ENCODE measurements at regions not wholly inside any gene's neighbourhood (a gene's known extent, or its start where the extent isn't known, plus 50 kb on each side); places are given as distances from the start of the nearest gene placed in this dataset.
"Not testable (repeated sequence)": the region's sequence is repeated elsewhere in the genome, so short reads cannot be mapped to it uniquely, and the experiment has no call there.

- TSS peak; percentile 77 for BruUV-seq (replicated peaks)
- intact Hi-C loops (cut with micrococcal nuclease; ENCODE audit: unreplicated experiment); H3K36me3 ChIP-seq (ENCODE audit: control insufficient read depth, insufficient read depth, low read length); POLR2A ChIA-PET; in situ Hi-C loops (cut with HindIII; ENCODE audit: low pct_unique_long_range_greater_than_20kb, low sequenced_read_pairs); H3K27me3 ChIP-seq (ENCODE audit: control insufficient read depth, insufficient read depth, low read length); H3K9me3 ChIP-seq (ENCODE audit: control insufficient read depth, insufficient read depth, low read depth, low read length); H3K4me1 ChIP-seq (ENCODE audit: control insufficient read depth, insufficient read depth, low read length): not testable (repeated sequence)
- ATAC-seq (peak; percentile 99), DNase-seq (ENCODE audit: low read depth, low spot score) (peak; percentile 81)
- Histone ChIP-seq H3K4me3 (ENCODE audit: low read depth in 2 of 2, low read length in 2 of 2) (peak overlapping the region; percentile 65 to 69), H3K27ac (ENCODE audit: low read length) (peak overlapping the region; percentile 51; the same call in 1 of the 2 replicates)
- CTCF ChIA-PET = interaction anchor here (0.6 kb wide), 1 partner anchor 121 kb away, joined by 4 read pairs; no protein-coding TSS in a partner anchor
- peak; percentile 41; the same call in 1 of the 2 replicates for TF ChIP-seq TCF7L2 (IDR thresholded peaks at IDR 0.05; ENCODE audit: low read depth, low read length)
- peak; percentile 31; the same call in 1 of the 2 replicates for TF ChIP-seq SIN3A (IDR thresholded peaks at IDR 0.05; ENCODE audit: borderline replicate concordance, insufficient read depth, low read depth, low read length)
Observed at GRCh38 chr7:65080799-65081668, 74.5 kb upstream of the ERV3-1 start.

GRCh38 chr7:65074959-65075358 is 68.5 kb upstream of the ERV3-1 start:
- BruUV-seq (replicated peaks); CTCF ChIA-PET; in situ Hi-C loops (cut with HindIII; ENCODE audit: low pct_unique_long_range_greater_than_20kb, low sequenced_read_pairs); H3K9me3 ChIP-seq (ENCODE audit: control insufficient read depth, insufficient read depth, low read depth, low read length); H3K36me3 ChIP-seq (ENCODE audit: control insufficient read depth, insufficient read depth, low read length); intact Hi-C loops (cut with micrococcal nuclease; ENCODE audit: unreplicated experiment); DNase-seq (ENCODE audit: low read depth, low spot score); H3K27ac ChIP-seq (ENCODE audit: low read length); POLR2A ChIA-PET; H3K4me3 ChIP-seq (ENCODE audit: low read depth in 2 of 2, low read length in 2 of 2); H3K27me3 ChIP-seq (ENCODE audit: control insufficient read depth, insufficient read depth, low read length); H3K4me1 ChIP-seq (ENCODE audit: control insufficient read depth, insufficient read depth, low read length); ATAC-seq: not testable (repeated sequence)

DNA sequence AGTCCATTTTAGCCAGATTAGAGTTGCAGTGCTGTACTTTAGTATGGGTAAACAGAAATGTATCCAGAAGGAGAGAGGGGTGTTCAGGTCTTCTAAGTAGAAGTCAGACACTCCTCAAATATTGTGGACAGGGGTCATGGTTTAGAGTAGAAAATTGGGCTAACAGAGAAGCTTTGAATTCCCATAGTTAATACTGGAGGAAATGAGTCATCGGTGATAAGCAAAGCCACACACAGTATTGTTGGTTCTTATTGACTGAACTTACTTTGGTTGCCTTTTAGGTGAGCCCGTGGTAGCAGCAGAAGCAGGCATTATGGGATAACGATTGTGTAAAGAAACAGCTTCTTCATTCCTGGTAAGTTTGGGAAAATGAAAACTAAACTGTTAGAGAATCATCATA is 66.7 kb upstream of the ERV3-1 start:
- H3K27ac ChIP-seq (ENCODE audit: low read length); H3K27me3 ChIP-seq (ENCODE audit: control insufficient read depth, insufficient read depth, low read length); H3K4me1 ChIP-seq (ENCODE audit: control insufficient read depth, insufficient read depth, low read length); H3K4me3 ChIP-seq (ENCODE audit: low read depth in 2 of 2, low read length in 2 of 2); DNase-seq (ENCODE audit: low read depth, low spot score); CTCF ChIA-PET; H3K9me3 ChIP-seq (ENCODE audit: control insufficient read depth, insufficient read depth, low read depth, low read length); POLR2A ChIA-PET; in situ Hi-C loops (cut with HindIII; ENCODE audit: low pct_unique_long_range_greater_than_20kb, low sequenced_read_pairs); H3K36me3 ChIP-seq (ENCODE audit: control insufficient read depth, insufficient read depth, low read length); intact Hi-C loops (cut with micrococcal nuclease; ENCODE audit: unreplicated experiment): not testable (repeated sequence)
- peak; percentile 67 for ATAC-seq
- TSS peak; percentile 72 for BruUV-seq (replicated peaks)

GRCh38 chr7:65071854-65072431 is 65.5 kb upstream of the ERV3-1 start:
- H3K27me3 ChIP-seq (ENCODE audit: control insufficient read depth, insufficient read depth, low read length); in situ Hi-C loops (cut with HindIII; ENCODE audit: low pct_unique_long_range_greater_than_20kb, low sequenced_read_pairs); H3K9me3 ChIP-seq (ENCODE audit: control insufficient read depth, insufficient read depth, low read depth, low read length); intact Hi-C loops (cut with micrococcal nuclease; ENCODE audit: unreplicated experiment); H3K36me3 ChIP-seq (ENCODE audit: control insufficient read depth, insufficient read depth, low read length); ATAC-seq; H3K27ac ChIP-seq (ENCODE audit: low read length); H3K4me1 ChIP-seq (ENCODE audit: control insufficient read depth, insufficient read depth, low read length); CTCF ChIA-PET; H3K4me3 ChIP-seq (ENCODE audit: low read depth in 2 of 2, low read length in 2 of 2); DNase-seq (ENCODE audit: low read depth, low spot score); BruUV-seq (replicated peaks); POLR2A ChIA-PET: not testable (repeated sequence)

GRCh38 chr7:65069476-65069875 is 63.0 kb upstream of the ERV3-1 start:
- H3K27ac ChIP-seq (ENCODE audit: low read length); H3K9me3 ChIP-seq (ENCODE audit: control insufficient read depth, insufficient read depth, low read depth, low read length); intact Hi-C loops (cut with micrococcal nuclease; ENCODE audit: unreplicated experiment); POLR2A ChIA-PET; H3K27me3 ChIP-seq (ENCODE audit: control insufficient read depth, insufficient read depth, low read length); DNase-seq (ENCODE audit: low read depth, low spot score); ATAC-seq; H3K4me1 ChIP-seq (ENCODE audit: control insufficient read depth, insufficient read depth, low read length); in situ Hi-C loops (cut with HindIII; ENCODE audit: low pct_unique_long_range_greater_than_20kb, low sequenced_read_pairs); BruUV-seq (replicated peaks); H3K36me3 ChIP-seq (ENCODE audit: control insufficient read depth, insufficient read depth, low read length); H3K4me3 ChIP-seq (ENCODE audit: low read depth in 2 of 2, low read length in 2 of 2): not testable (repeated sequence)
- CTCF ChIA-PET = interaction anchor here (0.5 kb wide), 1 partner anchor 31 kb away, joined by 3 read pairs; no protein-coding TSS in a partner anchor

DNA sequence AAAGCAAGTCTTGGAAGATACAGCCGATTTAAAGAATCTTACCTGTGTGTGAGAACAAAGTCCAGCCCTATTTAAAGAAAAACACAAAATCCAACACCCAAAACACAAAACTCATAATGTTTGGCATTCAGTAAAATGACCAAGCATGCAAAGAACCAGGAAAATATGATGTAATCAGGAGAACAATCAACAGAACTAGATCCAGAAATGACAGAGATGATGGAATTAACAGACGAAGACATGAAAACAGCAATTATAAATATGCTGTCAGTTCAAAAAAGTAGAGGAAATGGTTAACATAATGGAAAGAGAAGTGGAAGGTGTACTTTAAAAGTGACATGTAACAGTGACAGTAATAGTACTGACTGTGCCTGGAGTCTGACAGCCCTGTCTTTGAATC is 56.1 kb upstream of the ERV3-1 start:
- ATAC-seq; H3K4me1 ChIP-seq (ENCODE audit: control insufficient read depth, insufficient read depth, low read length); H3K27me3 ChIP-seq (ENCODE audit: control insufficient read depth, insufficient read depth, low read length); H3K4me3 ChIP-seq (ENCODE audit: low read depth in 2 of 2, low read length in 2 of 2); H3K36me3 ChIP-seq (ENCODE audit: control insufficient read depth, insufficient read depth, low read length); DNase-seq (ENCODE audit: low read depth, low spot score); H3K27ac ChIP-seq (ENCODE audit: low read length); intact Hi-C loops (cut with micrococcal nuclease; ENCODE audit: unreplicated experiment); BruUV-seq (replicated peaks); in situ Hi-C loops (cut with HindIII; ENCODE audit: low pct_unique_long_range_greater_than_20kb, low sequenced_read_pairs); H3K9me3 ChIP-seq (ENCODE audit: control insufficient read depth, insufficient read depth, low read depth, low read length); CTCF ChIA-PET; POLR2A ChIA-PET: not testable (repeated sequence)

- DNase-seq (ENCODE audit: low read depth, low spot score); H3K27me3 ChIP-seq (ENCODE audit: control insufficient read depth, insufficient read depth, low read length); H3K4me1 ChIP-seq (ENCODE audit: control insufficient read depth, insufficient read depth, low read length); in situ Hi-C loops (cut with HindIII; ENCODE audit: low pct_unique_long_range_greater_than_20kb, low sequenced_read_pairs); H3K27ac ChIP-seq (ENCODE audit: low read length); H3K4me3 ChIP-seq (ENCODE audit: low read depth in 2 of 2, low read length in 2 of 2); H3K36me3 ChIP-seq (ENCODE audit: control insufficient read depth, insufficient read depth, low read length); CTCF ChIA-PET; H3K9me3 ChIP-seq (ENCODE audit: control insufficient read depth, insufficient read depth, low read depth, low read length); BruUV-seq (replicated peaks); intact Hi-C loops (cut with micrococcal nuclease; ENCODE audit: unreplicated experiment); POLR2A ChIA-PET; ATAC-seq: not testable (repeated sequence)
Observed at GRCh38 chr7:65059247-65059646, 52.8 kb upstream of the ERV3-1 start.
